ENCODE measurements at regions not wholly inside any gene's neighbourhood (a gene's known extent, or its start where the extent isn't known, plus 50 kb on each side); places are given as distances from the start of the nearest gene placed in this dataset.

DNA sequence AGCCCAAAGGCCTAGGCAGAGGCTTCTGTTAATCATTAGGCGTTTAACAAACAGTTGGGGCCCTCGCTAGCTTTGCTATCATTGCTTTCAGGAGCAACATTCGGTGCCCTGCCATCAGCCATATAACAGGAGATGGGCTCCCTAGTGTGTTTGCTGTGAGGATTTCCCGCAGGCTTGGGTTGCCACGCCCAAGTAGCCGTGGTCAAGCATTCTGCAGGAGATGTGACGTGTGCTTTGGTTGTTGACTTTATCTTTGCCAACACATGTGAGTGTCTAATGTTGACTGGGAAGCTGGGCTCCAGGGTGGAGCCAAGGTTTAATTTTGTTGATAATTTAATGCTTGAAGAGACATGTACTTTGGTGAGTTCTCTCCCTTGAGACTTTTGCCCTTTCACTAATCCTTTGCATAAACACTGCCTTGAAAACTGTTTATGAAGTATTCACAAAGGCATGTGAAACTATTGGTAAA, 184.6 kb upstream of the KIT start (continued):
- TF ChIP-seq SCMH1 (CRISPR knock-in tag; IDR thresholded peaks at IDR 0.05; ENCODE audit: borderline replicate concordance) (no peak), NRL (CRISPR knock-in tag; IDR thresholded peaks at IDR 0.05; ENCODE audit: borderline replicate concordance) (no peak), PLSCR1 (CRISPR knock-in tag; IDR thresholded peaks at IDR 0.05; ENCODE audit: borderline replicate concordance) (no peak), BRCA1 (CRISPR knock-in tag; IDR thresholded peaks at IDR 0.05) (no peak), ZNF326 (CRISPR knock-in tag; IDR thresholded peaks at IDR 0.05; ENCODE audit: borderline replicate concordance) (no peak), NFYB (CRISPR knock-in tag; IDR thresholded peaks at IDR 0.05) (no peak), ZBTB33 (CRISPR knock-in tag; IDR thresholded peaks at IDR 0.05) (no peak), ZNF33A (CRISPR knock-in tag; IDR thresholded peaks at IDR 0.05; ENCODE audit: borderline replicate concordance) (no peak), ZNF569 (CRISPR knock-in tag; IDR thresholded peaks at IDR 0.05; ENCODE audit: borderline replicate concordance) (no peak), GATAD2A (CRISPR knock-in tag; IDR thresholded peaks at IDR 0.05) (0 out of 2 replicates have a peak, but pooled peaks have one; percentile 41), TOPORS (CRISPR knock-in tag; IDR thresholded peaks at IDR 0.05) (no peak), CHD4 (IDR thresholded peaks at IDR 0.05; ENCODE audit: borderline replicate concordance, low read length) (no peak), SOX13 (IDR thresholded peaks at IDR 0.05) (no peak), SOX13 (CRISPR knock-in tag; conservative IDR thresholded peaks at IDR 0.05 in 1 of 2, IDR thresholded peaks at IDR 0.05 in 1 of 2) (0 out of 4 replicates have a peak, but pooled peaks of 1 of the 2 experiments have one; percentile 17), SP2 (CRISPR knock-in tag; IDR thresholded peaks at IDR 0.05) (no peak), TRAFD1 (CRISPR knock-in tag; IDR thresholded peaks at IDR 0.05; ENCODE audit: borderline replicate concordance) (no peak), RFXANK (CRISPR knock-in tag; IDR thresholded peaks at IDR 0.05) (no peak), HCFC1 (IDR thresholded peaks at IDR 0.05; ENCODE audit: low read depth, low read length) (no peak), ZNF251 (CRISPR knock-in tag; IDR thresholded peaks at IDR 0.05) (no peak)
- TF ChIP-seq, protein P1, sequence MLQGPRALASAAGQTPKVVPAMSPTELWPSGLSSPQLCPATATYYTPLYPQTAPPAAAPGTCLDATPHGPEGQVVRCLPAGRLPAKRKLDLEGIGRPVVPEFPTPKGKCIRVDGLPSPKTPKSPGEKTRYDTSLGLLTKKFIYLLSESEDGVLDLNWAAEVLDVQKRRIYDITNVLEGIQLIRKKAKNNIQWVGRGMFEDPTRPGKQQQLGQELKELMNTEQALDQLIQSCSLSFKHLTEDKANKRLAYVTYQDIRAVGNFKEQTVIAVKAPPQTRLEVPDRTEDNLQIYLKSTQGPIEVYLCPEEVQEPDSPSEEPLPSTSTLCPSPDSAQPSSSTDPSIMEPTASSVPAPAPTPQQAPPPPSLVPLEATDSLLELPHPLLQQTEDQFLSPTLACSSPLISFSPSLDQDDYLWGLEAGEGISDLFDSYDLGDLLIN (CRISPR knock-in tag; IDR thresholded peaks at IDR 0.05; ENCODE audit: borderline replicate concordance) = no peak
- TF ChIP-seq, protein P2, sequence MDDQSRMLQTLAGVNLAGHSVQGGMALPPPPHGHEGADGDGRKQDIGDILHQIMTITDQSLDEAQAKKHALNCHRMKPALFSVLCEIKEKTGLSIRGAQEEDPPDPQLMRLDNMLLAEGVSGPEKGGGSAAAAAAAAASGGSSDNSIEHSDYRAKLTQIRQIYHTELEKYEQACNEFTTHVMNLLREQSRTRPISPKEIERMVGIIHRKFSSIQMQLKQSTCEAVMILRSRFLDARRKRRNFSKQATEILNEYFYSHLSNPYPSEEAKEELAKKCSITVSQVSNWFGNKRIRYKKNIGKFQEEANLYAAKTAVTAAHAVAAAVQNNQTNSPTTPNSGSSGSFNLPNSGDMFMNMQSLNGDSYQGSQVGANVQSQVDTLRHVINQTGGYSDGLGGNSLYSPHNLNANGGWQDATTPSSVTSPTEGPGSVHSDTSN (CRISPR knock-in tag; IDR thresholded peaks at IDR 0.05; ENCODE audit: borderline replicate concordance) = no peak
- TF ChIP-seq, protein P3, sequence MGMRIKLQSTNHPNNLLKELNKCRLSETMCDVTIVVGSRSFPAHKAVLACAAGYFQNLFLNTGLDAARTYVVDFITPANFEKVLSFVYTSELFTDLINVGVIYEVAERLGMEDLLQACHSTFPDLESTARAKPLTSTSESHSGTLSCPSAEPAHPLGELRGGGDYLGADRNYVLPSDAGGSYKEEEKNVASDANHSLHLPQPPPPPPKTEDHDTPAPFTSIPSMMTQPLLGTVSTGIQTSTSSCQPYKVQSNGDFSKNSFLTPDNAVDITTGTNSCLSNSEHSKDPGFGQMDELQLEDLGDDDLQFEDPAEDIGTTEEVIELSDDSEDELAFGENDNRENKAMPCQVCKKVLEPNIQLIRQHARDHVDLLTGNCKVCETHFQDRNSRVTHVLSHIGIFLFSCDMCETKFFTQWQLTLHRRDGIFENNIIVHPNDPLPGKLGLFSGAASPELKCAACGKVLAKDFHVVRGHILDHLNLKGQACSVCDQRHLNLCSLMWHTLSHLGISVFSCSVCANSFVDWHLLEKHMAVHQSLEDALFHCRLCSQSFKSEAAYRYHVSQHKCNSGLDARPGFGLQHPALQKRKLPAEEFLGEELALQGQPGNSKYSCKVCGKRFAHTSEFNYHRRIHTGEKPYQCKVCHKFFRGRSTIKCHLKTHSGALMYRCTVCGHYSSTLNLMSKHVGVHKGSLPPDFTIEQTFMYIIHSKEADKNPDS (CRISPR knock-in tag; IDR thresholded peaks at IDR 0.05) = no peak
